GM12875 (cell line): ENCODE measurements at regions not wholly inside any gene's neighbourhood (a gene's known extent, or its start where the extent isn't known, plus 50 kb on each side); places are given as distances from the start of the nearest gene placed in this dataset.

ENCODE experiments used
- H3K4me3 ChIP-seq: one replicate; pipeline ENCODE4 v1.5.1; 2011; ENCODE audit warnings: low read depth, low read length, control low read depth
- CTCF ChIP-seq: IDR thresholded peaks from 2 replicates; pipeline ENCODE4 v1.5.1; 2011; ENCODE audit warnings: low read depth, mild to moderate bottlenecking, control low read depth, inconsistent platforms, low read length, moderate library complexity, borderline replicate concordance; ENCODE audit not compliant: insufficient read depth

- H3K4me3 ChIP-seq = no peak overlapping the region
- TF ChIP-seq CTCF = no peak
These were observed 911.7 kb upstream of the NCAM2 start for GRCh38 chr21:20086508-20086907.

- no peak overlapping the region for H3K4me3 ChIP-seq
- TF ChIP-seq CTCF = no peak
These were observed 891.8 kb upstream of the NCAM2 start for GRCh38 chr21:20106368-20106767.

GRCh38 chr21:20108016-20108415, 890.2 kb upstream of the NCAM2 start:
- TF ChIP-seq CTCF = no peak
- H3K4me3 ChIP-seq = no peak overlapping the region

- TF ChIP-seq CTCF = no peak
- no peak overlapping the region for H3K4me3 ChIP-seq
These were observed 889.2 kb upstream of the NCAM2 start for GRCh38 chr21:20108976-20109540.

GRCh38 chr21:20110368-20110767, 887.8 kb upstream of the NCAM2 start:
- TF ChIP-seq CTCF = no peak
- no peak overlapping the region for H3K4me3 ChIP-seq

GRCh38 chr21:20151741-20152140, 846.5 kb upstream of the NCAM2 start:
- H3K4me3 ChIP-seq = no peak overlapping the region
- TF ChIP-seq CTCF = no peak

- H3K4me3 ChIP-seq = no peak overlapping the region
- no peak for TF ChIP-seq CTCF
These were observed 835.0 kb upstream of the NCAM2 start for GRCh38 chr21:20163167-20163566.
